GM21447 (cell line): ENCODE measurements at regions not wholly inside any gene's neighbourhood (a gene's known extent, or its start where the extent isn't known, plus 50 kb on each side); places are given as distances from the start of the nearest gene placed in this dataset.

Experiments used
- ATAC-seq: cut with Tn5 transposase; IDR thresholded peaks from one replicate; pipeline ENCODE4 v1.9.1; 2021; ENCODE audit not compliant: unreplicated experiment

- ATAC-seq: no peak
Observed at GRCh38 chr17:33512113-33512512, 219.0 kb upstream of the ASIC2 start.

- no peak for ATAC-seq
Observed at GRCh38 chr17:33513769-33514168, 220.7 kb upstream of the ASIC2 start.

- ATAC-seq: no peak
Observed at GRCh38 chr17:33514369-33514768, 221.3 kb upstream of the ASIC2 start.

GRCh38 chr17:33515974-33516373 is 222.9 kb upstream of the ASIC2 start:
- no peak for ATAC-seq

- no peak for ATAC-seq
Observed at GRCh38 chr17:33516645-33517044, 223.6 kb upstream of the ASIC2 start.

- no peak for ATAC-seq
Observed at GRCh38 chr17:33517746-33518145, 224.7 kb upstream of the ASIC2 start.

- ATAC-seq: no peak
Observed at GRCh38 chr17:33519692-33520091, 226.6 kb upstream of the ASIC2 start.

GRCh38 chr17:33520426-33521330 is 227.6 kb upstream of the ASIC2 start:
- ATAC-seq: no peak

- no peak for ATAC-seq
Observed at GRCh38 chr17:33521784-33522183, 228.7 kb upstream of the ASIC2 start.

- no peak for ATAC-seq
Observed at GRCh38 chr17:33522623-33523022, 229.5 kb upstream of the ASIC2 start.

- ATAC-seq: no peak
Observed at GRCh38 chr17:33523577-33523981, 230.5 kb upstream of the ASIC2 start.

- no peak for ATAC-seq
Observed at GRCh38 chr17:33525186-33525585, 232.1 kb upstream of the ASIC2 start.

GRCh38 chr17:33526717-33527116 is 233.6 kb upstream of the ASIC2 start:
- no peak for ATAC-seq

- no peak for ATAC-seq
Observed at GRCh38 chr17:33527290-33527689, 234.2 kb upstream of the ASIC2 start.

- ATAC-seq: no peak
Observed at GRCh38 chr17:33528846-33529245, 235.8 kb upstream of the ASIC2 start.

- ATAC-seq: no peak
Observed at GRCh38 chr17:33529816-33530215, 236.7 kb upstream of the ASIC2 start.

GRCh38 chr17:33531311-33531710 is 238.2 kb upstream of the ASIC2 start:
- ATAC-seq: no peak

- no peak for ATAC-seq
Observed at GRCh38 chr17:33534087-33534486, 241.0 kb upstream of the ASIC2 start.

- ATAC-seq: no peak
Observed at GRCh38 chr17:33545124-33545523, 252.0 kb upstream of the ASIC2 start.

- ATAC-seq: no peak
Observed at GRCh38 chr17:33550261-33550660, 257.2 kb upstream of the ASIC2 start.

GRCh38 chr17:33551075-33551474 is 258.0 kb upstream of the ASIC2 start:
- ATAC-seq: no peak

- ATAC-seq: no peak
Observed at GRCh38 chr17:33551911-33552310, 258.8 kb upstream of the ASIC2 start.

- ATAC-seq: no peak
Observed at GRCh38 chr17:33560165-33560564, 267.1 kb upstream of the ASIC2 start.
